ENCODE measurements at regions not wholly inside any gene's neighbourhood (a gene's known extent, or its start where the extent isn't known, plus 50 kb on each side); places are given as distances from the start of the nearest gene placed in this dataset. TPM values are rescaled to one million over a fixed set of nuclear protein-coding genes. Genes with fewer than 3 reads are reported as not detected.

GRCh38 chr4:87745064-87745807 lies 54.1 kb upstream of the IBSP start:
- DNase-seq (ENCODE audit: low spot score in 2 of 2): no peak
- Histone ChIP-seq H3K27me3 (no peaks in the 10 kb centered on the region), H3K9me3 (no peaks in the 10 kb centered on the region), H3K4me3 (no peak overlapping the region), H3K4me1 (no peaks in the 10 kb centered on the region), H3K27ac (no peak overlapping the region), H3K36me3 (no peaks in the 10 kb centered on the region)
- 62 to 78% methylated on average over 3 to 5 of the region's 5 CpGs for WGBS, 2 donors
- TF ChIP-seq CTCF (IDR thresholded peaks at IDR 0.05) (no peak), EP300 (IDR thresholded peaks at IDR 0.05) (no peak)

- Histone ChIP-seq H3K9me3 (no peaks in the 10 kb centered on the region), H3K36me3 (no peaks in the 10 kb centered on the region), H3K27ac (no peak overlapping the region), H3K4me3 (no peak overlapping the region), H3K4me1 (no peaks in the 10 kb centered on the region), H3K27me3 (no peaks in the 10 kb centered on the region)
- TF ChIP-seq POLR2A (IDR thresholded peaks at IDR 0.05): no peak
- no peak for TF ChIP-seq EP300 (IDR thresholded peaks at IDR 0.05)
- TF ChIP-seq CTCF (IDR thresholded peaks at IDR 0.05): no peak
- DNase-seq (ENCODE audit: low spot score in 2 of 2): no peak
- 91 to 100% methylated on average over 1 to 5 of the region's 5 CpGs for WGBS, 2 donors
Measured at GRCh38 chr4:87746001-87746400, 53.4 kb upstream of the IBSP start.

Small RNAs in the stretch of these regions (small RNA-seq; reads per million reads assigned to genes)
- gene RF00019: not detected

Measured in tibial nerve (tissue), 4 donors.